H1 (cell line): ENCODE measurements at regions not wholly inside any gene's neighbourhood (a gene's known extent, or its start where the extent isn't known, plus 50 kb on each side); places are given as distances from the start of the nearest gene placed in this dataset.

Experiments
- CTCF ChIA-PET: fragments of 300-600 bp; sonication (Branson Sonifier 250); formaldehyde crosslinking; loops from one replicate; lab custom pipeline; 2021; ENCODE audit not compliant: partially characterized antibody; lab: Charles Lee
- POLR2A ChIA-PET: fragments of 300-600 bp; sonication (Branson Sonifier 250); formaldehyde crosslinking; loops from one replicate; lab custom pipeline; 2021; ENCODE audit warnings: inconsistent platforms; ENCODE audit not compliant: partially characterized antibody; lab: Charles Lee
- DNase-seq, 2 experiments: peaks; one replicate each; pipeline versions ENCODE4 v3.0.0 to v3.0.0-alpha.2; 2010 to 2022; ENCODE audit warnings: low spot score in 2 of 2, low read depth in 1 of 2, mixed read lengths in 1 of 2
- FAIRE-seq: peaks from 2 replicates; lab custom pipeline; 2011; peaks lifted over from hg19 to GRCh38; lab: Jason Lieb, UNC
- H2AFZ ChIP-seq: 2 replicates; pipeline ENCODE4 v1.8.1; 2012; ENCODE audit warnings: low read length, inconsistent platforms
- H2AK5ac ChIP-seq: 2 replicates; pipeline ENCODE4 v1.6.1; 2013; ENCODE audit warnings: low read depth, low read length
- H2BK120ac ChIP-seq: replicated peaks from 2 replicates; pipeline ENCODE3; 2013; ENCODE audit warnings: low read depth, low read length, inconsistent platforms
- H2BK12ac ChIP-seq: 2 replicates; pipeline ENCODE4 v1.6.1; 2013; ENCODE audit warnings: low read depth, low read length
- H2BK15ac ChIP-seq: 2 replicates; pipeline ENCODE4 v1.6.1; 2013; ENCODE audit warnings: low read length
- H2BK20ac ChIP-seq: 2 replicates; pipeline ENCODE4 v1.6.1; 2013; ENCODE audit warnings: low read length
- H2BK5ac ChIP-seq: 2 replicates; pipeline ENCODE4 v1.6.1; 2013; ENCODE audit warnings: low read depth, low read length
- H3K14ac ChIP-seq: 2 replicates; pipeline ENCODE4 v1.6.1; 2013; ENCODE audit warnings: inconsistent platforms; ENCODE audit not compliant: insufficient read length
- H3K18ac ChIP-seq: 2 replicates; pipeline ENCODE4 v1.6.1; 2013; ENCODE audit warnings: low read length; ENCODE audit errors: extremely low read depth
- H3K23ac ChIP-seq: 2 replicates; pipeline ENCODE4 v1.6.1; 2013; ENCODE audit warnings: inconsistent platforms; ENCODE audit not compliant: insufficient read length
- H3K23me2 ChIP-seq: 2 replicates; pipeline ENCODE4 v1.6.1; 2013; ENCODE audit warnings: low read depth, low read length
- H3K27ac ChIP-seq: 2 replicates; pipeline ENCODE4 v1.6.1; 2011; ENCODE audit warnings: low read depth, low read length, inconsistent platforms
- H3K27me3 ChIP-seq, 4 experiments: replicated peaks in 1 of 4; 1 replicate in 1 of 4; 2 replicates in 3 of 4; pipeline versions ENCODE4 v1.6.1 to v1.8.1; 2011 to 2013; ENCODE audit warnings: low read length in 3 of 4, mild to moderate bottlenecking in 3 of 4, inconsistent platforms in 2 of 4, mixed read lengths in 2 of 4, moderate library complexity in 1 of 4; ENCODE audit not compliant: control insufficient read depth in 3 of 4, insufficient read depth in 3 of 4; ENCODE audit errors: extremely low read depth in 1 of 4
- H3K36me3 ChIP-seq, 4 experiments: 2 replicates each; pipeline versions ENCODE4 v1.6.1 to v1.8.1; 2011 to 2013; ENCODE audit warnings: mild to moderate bottlenecking in 4 of 4, low read length in 3 of 4, moderate library complexity in 2 of 4, control low read depth in 1 of 4, inconsistent platforms in 1 of 4; ENCODE audit not compliant: insufficient read depth in 4 of 4, control insufficient read depth in 2 of 4
- H3K4ac ChIP-seq: replicated peaks from 2 replicates; pipeline ENCODE3; 2013; ENCODE audit warnings: low read length, low read depth, mixed read lengths, inconsistent platforms; ENCODE audit not compliant: insufficient read length
- H3K4me1 ChIP-seq, 4 experiments: replicated peaks in 1 of 4; 1 replicate in 1 of 4; 2 replicates in 3 of 4; pipeline versions ENCODE4 v1.6.1 to v1.8.1; 2011 to 2013; ENCODE audit warnings: low read length in 3 of 4, inconsistent platforms in 2 of 4, mixed read lengths in 1 of 4; ENCODE audit not compliant: insufficient read depth in 4 of 4, control insufficient read depth in 3 of 4
- H3K4me2 ChIP-seq, 2 experiments: 2 replicates each; pipeline versions ENCODE4 v1.6.1 to v1.8.1; 2011 to 2013; ENCODE audit warnings: low read depth in 2 of 2, low read length in 2 of 2, control low read depth in 1 of 2, inconsistent platforms in 1 of 2, mild to moderate bottlenecking in 1 of 2; ENCODE audit not compliant: insufficient read depth in 1 of 2
- H3K4me3 ChIP-seq, 4 experiments: fragments of 200-600, 300-600 bp in 1 of 4; sonication (generic), shearing (Covaris generic), sonication (Bioruptor Twin) in 1 of 4; 2 replicates each; pipeline versions ENCODE4 v1.5.1 to v1.8.1; 2011 to 2016; ENCODE audit warnings: low read length in 4 of 4, low read depth in 3 of 4, control low read depth in 2 of 4, inconsistent platforms in 2 of 4, mild to moderate bottlenecking in 2 of 4, mixed read lengths in 1 of 4, moderate library complexity in 1 of 4; ENCODE audit not compliant: insufficient read depth in 2 of 4; ENCODE audit errors: extremely low read depth in 1 of 4
- H3K56ac ChIP-seq: replicated peaks from 2 replicates; pipeline ENCODE3; 2013; ENCODE audit warnings: low read depth, mild to moderate bottlenecking, mixed read lengths, low read length, inconsistent platforms; ENCODE audit not compliant: insufficient read length
- H3K79me1 ChIP-seq: 2 replicates; pipeline ENCODE4 v1.6.1; 2013; ENCODE audit warnings: low read depth, low read length, control low read depth
- H3K79me2 ChIP-seq, 2 experiments: 2 replicates each; pipeline versions ENCODE4 v1.6.1 to v1.8.1; 2012 to 2013; ENCODE audit warnings: low read length in 2 of 2, mild to moderate bottlenecking in 2 of 2, inconsistent platforms in 1 of 2; ENCODE audit not compliant: insufficient read depth in 2 of 2, control insufficient read depth in 1 of 2
- H3K9ac ChIP-seq, 4 experiments: replicated peaks in 1 of 4; 1 replicate in 1 of 4; 2 replicates in 3 of 4; pipeline versions ENCODE4 v1.6.1 to v1.8.1; 2011 to 2013; ENCODE audit warnings: low read depth in 3 of 4, low read length in 3 of 4, control low read depth in 2 of 4, mild to moderate bottlenecking in 2 of 4, moderate library complexity in 2 of 4, inconsistent platforms in 1 of 4; ENCODE audit errors: extremely low read depth in 1 of 4
- H3K9me3 ChIP-seq, 2 experiments: 2 replicates each; pipeline versions ENCODE4 v1.6.1 to v1.8.1; 2012 to 2013; ENCODE audit warnings: mild to moderate bottlenecking in 2 of 2, moderate library complexity in 2 of 2, control low read depth in 1 of 2, inconsistent platforms in 1 of 2, low read depth in 1 of 2, low read length in 1 of 2, mixed read lengths in 1 of 2; ENCODE audit not compliant: insufficient read depth in 2 of 2
- H4K20me1 ChIP-seq, 2 experiments: replicated peaks in 1 of 2; 2 replicates each; pipeline versions ENCODE3 to v1.8.1; 2011 to 2013; ENCODE audit warnings: inconsistent platforms in 2 of 2, low read length in 2 of 2, mild to moderate bottlenecking in 1 of 2; ENCODE audit not compliant: insufficient read depth in 2 of 2, control insufficient read depth in 1 of 2
- H4K5ac ChIP-seq: 2 replicates; pipeline ENCODE4 v1.6.1; 2013; ENCODE audit warnings: low read length, low read depth, mixed read lengths, inconsistent platforms; ENCODE audit not compliant: insufficient read length
- H4K8ac ChIP-seq: 2 replicates; pipeline ENCODE4 v1.8.0; 2013; ENCODE audit warnings: mild to moderate bottlenecking, moderate library complexity, low read length, inconsistent platforms; ENCODE audit not compliant: insufficient read depth; ENCODE audit errors: extremely low read depth
- H4K91ac ChIP-seq: replicated peaks from 2 replicates; pipeline ENCODE3; 2013; ENCODE audit warnings: low read length, mixed read lengths, inconsistent platforms; ENCODE audit not compliant: insufficient read length
- CEBPB ChIP-seq: IDR thresholded peaks from 2 replicates; pipeline ENCODE4 v1.6.1; 2012; ENCODE audit warnings: low read depth, low read length
- FOSL1 ChIP-seq: IDR thresholded peaks from 2 replicates; pipeline ENCODE4 v1.6.1; 2011; ENCODE audit warnings: mild to moderate bottlenecking, low read depth, low read length, moderate library complexity; ENCODE audit not compliant: insufficient read depth
- HDAC2 ChIP-seq, 2 experiments: fragments of 300-600 bp in 1 of 2; sonication (generic) in 1 of 2; IDR thresholded peaks; 2 replicates each; pipeline ENCODE4 v1.6.1; 2011 to 2012; ENCODE audit warnings: low read depth in 2 of 2, low read length in 2 of 2, mild to moderate bottlenecking in 2 of 2, moderate library complexity in 2 of 2, borderline replicate concordance in 1 of 2, inconsistent platforms in 1 of 2
- JUN ChIP-seq: IDR thresholded peaks from 2 replicates; pipeline ENCODE4 v1.6.1; 2011; ENCODE audit warnings: low read depth, mild to moderate bottlenecking, improper control_type of control experiment, low read length
- JUND ChIP-seq: IDR thresholded peaks from 2 replicates; pipeline ENCODE4 v1.6.1; 2011; ENCODE audit warnings: mild to moderate bottlenecking, improper control_type of control experiment, low read length
- PHF8 ChIP-seq: fragments of 200-600 bp; sonication (generic); conservative IDR thresholded peaks from 2 replicates; pipeline ENCODE4 v1.7.1; 2012; ENCODE audit warnings: low read depth, mild to moderate bottlenecking, inconsistent platforms, low read length, moderate library complexity
- RAD21 ChIP-seq, 2 experiments: IDR thresholded peaks in 1 of 2; conservative IDR thresholded peaks in 1 of 2; 2 replicates each; pipeline ENCODE4 v1.6.1; 2011; ENCODE audit warnings: low read depth in 2 of 2, low read length in 2 of 2, improper control_type of control experiment in 1 of 2, inconsistent platforms in 1 of 2, mild to moderate bottlenecking in 1 of 2, moderate library complexity in 1 of 2
- RBBP5 ChIP-seq: IDR thresholded peaks from 2 replicates; pipeline ENCODE4 v1.7.1; 2012; ENCODE audit warnings: low read depth, mild to moderate bottlenecking, inconsistent platforms, low read length, moderate library complexity, borderline replicate concordance
- RXRA ChIP-seq: IDR thresholded peaks from 2 replicates; pipeline ENCODE4 v1.6.1; 2011; ENCODE audit warnings: low read depth, mild to moderate bottlenecking, low read length, moderate library complexity; ENCODE audit not compliant: insufficient read depth
- SIX5 ChIP-seq: IDR thresholded peaks from 2 replicates; pipeline ENCODE4 v1.6.1; 2011; ENCODE audit warnings: mild to moderate bottlenecking, low read depth, low read length
- SUZ12 ChIP-seq: fragments of 200-600 bp; sonication (generic); IDR thresholded peaks from 2 replicates; pipeline ENCODE4 v1.6.1; 2012; ENCODE audit warnings: mild to moderate bottlenecking, inconsistent platforms, low read length, moderate library complexity, mixed read lengths
- TAF7 ChIP-seq: optimal IDR thresholded peaks from 2 replicates; pipeline ENCODE3; 2011; ENCODE audit warnings: low read depth, mild to moderate bottlenecking, inconsistent platforms, low read length, moderate library complexity, borderline replicate concordance
- TBP ChIP-seq: IDR thresholded peaks from 2 replicates; pipeline ENCODE4 v1.6.1; 2011; ENCODE audit warnings: low read depth, low read length, improper control_type of control experiment
- ZNF274 ChIP-seq: IDR thresholded peaks from 2 replicates; pipeline ENCODE4 v1.7.0; 2012; ENCODE audit warnings: low read length, borderline replicate concordance; ENCODE audit errors: extremely low read depth
- WGBS, 2 experiments: shearing (Covaris generic) in 1 of 2; methylation state at CpG; one replicate each; pipeline versions ENCODE4 v1.1.6 to v1.1.7; 2013 to 2015; ENCODE audit warnings: low lambda C conversion rate in 2 of 2, mixed read lengths in 2 of 2, inconsistent platforms in 1 of 2, low coverage in 1 of 2, missing lambda C conversion rate in 1 of 2; ENCODE audit not compliant: insufficient replicate concordance in 2 of 2, insufficient coverage in 1 of 2, insufficient read length in 1 of 2; ENCODE audit errors: extremely low coverage in 1 of 2, missing lambda C conversion rate in 1 of 2; 5-methylcytosine and 5-hydroxymethylcytosine counted together

GRCh38 chr4:156217236-156217635 is 263.6 kb upstream of the CTSO start:
- TF ChIP-seq ZNF274 (no peak), TBP (no peak), FOSL1 (no peak), RBBP5 (no peak), CEBPB (no peak), RAD21 (IDR thresholded peaks at IDR 0.05 in 1 of 2, conservative IDR thresholded peaks at IDR 0.05 in 1 of 2; ENCODE audit: low read depth in 2 of 2, low read length in 2 of 2) (no peak), RXRA (no peak), JUN (no peak), JUND (no peak), HDAC2 (IDR thresholded peaks at IDR 0.05; ENCODE audit: borderline replicate concordance in 1 of 2, low read depth in 2 of 2, low read length in 2 of 2) (no peak), SIX5 (no peak), TAF7 (no peak), SUZ12 (no peak), PHF8 (no peak)
- FAIRE-seq, result no peak
- no peak overlapping the region for H2BK15ac ChIP-seq
- no peaks in the 10 kb centered on the region for H3K27me3 ChIP-seq
- H3K14ac ChIP-seq, result no peak overlapping the region
- peaks cover 7 to 12% of the 10 kb centered on the region in 2 experiments; a peak in 3 of 4 replicates for H3K9me3 ChIP-seq
- H3K79me1 ChIP-seq, result no peaks in the 10 kb centered on the region
- H2AK5ac ChIP-seq, result no peak overlapping the region
- H3K79me2 ChIP-seq, result no peaks in the 10 kb centered on the region
- 95% methylated on average over 1 of the region's 1 CpG; no CpG with 5 or more reads in 1 of the 2 experiments for WGBS, 2 experiments
- no peak for DNase-seq
- H3K4me3 ChIP-seq, result no peak overlapping the region
- H3K4me1 ChIP-seq, result no peaks in the 10 kb centered on the region
- no peak overlapping the region for H2BK5ac ChIP-seq
- ChIA-PET CTCF (interaction anchor here (0.6 to 0.7 kb wide), 2 partner anchors 128 to 161 kb away, joined by 4 to 6 read pairs; no protein-coding TSS in a partner anchor), POLR2A (no interaction called here)
- H4K5ac ChIP-seq, result no peak overlapping the region
- H4K8ac ChIP-seq, result no peak overlapping the region
- H3K27ac ChIP-seq, result no peak overlapping the region
- no peak overlapping the region for H2BK20ac ChIP-seq
- H3K23ac ChIP-seq, result no peak overlapping the region
- H3K56ac ChIP-seq, result no peak overlapping the region
- no peak overlapping the region for H3K18ac ChIP-seq
- H2BK12ac ChIP-seq, result no peak overlapping the region
- no peak overlapping the region for H2AFZ ChIP-seq
- no peaks in the 10 kb centered on the region for H3K23me2 ChIP-seq
- no peak overlapping the region for H3K4me2 ChIP-seq
- H3K36me3 ChIP-seq, result no peaks in the 10 kb centered on the region
- H4K91ac ChIP-seq, result no peak overlapping the region
- H3K9ac ChIP-seq, result no peak overlapping the region
- H2BK120ac ChIP-seq, result no peak overlapping the region
- H3K4ac ChIP-seq, result no peak overlapping the region
- H4K20me1 ChIP-seq, result no peaks in the 10 kb centered on the region
